ENCODE measurements at regions not wholly inside any gene's neighbourhood (a gene's known extent, or its start where the extent isn't known, plus 50 kb on each side); places are given as distances from the start of the nearest gene placed in this dataset.
"Not testable (repeated sequence)": the region's sequence is repeated elsewhere in the genome, so short reads cannot be mapped to it uniquely, and the experiment has no call there.

- ATAC-seq, result no peak
These were observed 349.8 kb upstream of the SPRED2 start for GRCh38 chr2:65782186-65782585.

DNA sequence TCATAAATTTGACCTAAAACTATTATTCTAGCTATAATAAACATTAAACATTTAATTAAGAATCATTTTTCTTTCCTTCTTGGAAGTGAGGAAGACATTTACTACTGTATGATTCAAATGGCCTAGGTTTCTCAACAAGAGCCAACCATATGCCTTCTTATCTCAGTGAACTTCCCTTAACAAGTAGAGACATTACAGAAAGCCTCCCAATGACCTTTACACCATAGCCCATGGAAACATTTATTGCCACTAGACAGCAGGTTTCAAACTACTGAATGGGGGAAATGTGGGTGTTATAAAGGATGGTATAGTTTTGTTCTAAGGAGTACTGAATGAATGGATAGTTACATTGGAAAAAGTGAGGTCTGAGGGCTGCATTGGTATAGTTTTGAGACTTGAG lies 349.4 kb upstream of the SPRED2 start:
- no peak for ATAC-seq

DNA sequence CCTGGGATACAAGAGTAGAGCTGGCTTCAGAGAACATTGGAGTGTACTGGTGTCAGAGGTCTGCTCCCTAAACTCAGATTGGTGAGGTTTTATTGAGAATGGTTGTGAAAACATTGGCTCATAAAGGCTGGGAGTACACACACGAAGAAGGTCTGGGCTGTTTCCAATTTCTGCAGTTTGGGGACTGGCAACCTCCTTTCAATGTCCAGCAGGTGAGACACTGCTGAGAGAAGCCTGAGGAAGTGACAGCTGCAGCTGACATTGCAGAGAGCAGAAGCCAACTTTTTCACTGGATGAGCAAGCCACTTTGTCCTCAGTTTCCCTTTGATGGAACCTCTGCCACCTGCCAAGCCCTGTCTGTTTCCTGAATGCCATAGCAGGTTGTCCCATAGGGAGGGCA lies 346.6 kb upstream of the SPRED2 start:
- no peak for ATAC-seq

- no peak for ATAC-seq
These were observed 345.7 kb upstream of the SPRED2 start for GRCh38 chr2:65778137-65778536.

GRCh38 chr2:65775839-65776238 lies 343.4 kb upstream of the SPRED2 start:
- no peak for ATAC-seq

DNA sequence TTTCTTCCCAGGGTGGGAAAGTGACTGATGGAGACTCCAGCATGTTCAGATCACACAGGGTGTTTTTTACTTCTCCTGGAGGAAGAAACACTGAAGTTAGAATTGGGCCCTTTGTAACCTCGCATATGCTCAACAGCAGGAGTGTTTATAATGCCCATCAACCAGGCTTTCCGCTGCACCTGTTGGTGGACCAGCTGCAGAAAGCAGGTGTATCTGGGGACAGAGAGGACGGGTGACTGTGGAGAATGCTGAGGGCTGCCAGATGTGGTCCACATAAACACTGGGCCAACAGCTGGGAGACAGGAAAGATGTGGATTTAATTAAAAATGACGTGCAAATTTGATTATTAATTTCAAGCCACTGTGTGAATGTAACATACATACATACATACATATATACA lies 335.5 kb upstream of the SPRED2 start:
- no peak for ATAC-seq

GRCh38 chr2:65766768-65767267 lies 334.4 kb upstream of the SPRED2 start:
- no peak for ATAC-seq

DNA sequence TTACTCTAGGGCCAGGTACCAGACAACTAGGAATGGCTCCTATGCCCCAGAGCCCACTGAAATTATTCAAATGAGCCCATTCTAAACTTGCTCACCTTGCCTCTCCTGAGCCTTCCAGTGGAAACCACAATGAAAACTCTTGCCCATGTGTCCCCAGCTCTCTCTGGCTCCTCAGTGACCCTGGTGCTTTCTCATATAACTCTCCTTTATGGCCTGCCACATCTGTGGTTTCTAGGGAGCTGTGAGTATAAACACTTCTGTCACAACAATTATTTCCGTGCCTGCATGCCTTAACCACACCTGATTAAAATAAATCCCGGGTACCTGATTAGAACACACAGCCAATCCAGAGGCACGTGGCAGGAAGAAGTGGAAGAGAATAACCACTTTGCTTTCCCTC lies 333.0 kb upstream of the SPRED2 start:
- no peak for ATAC-seq

DNA sequence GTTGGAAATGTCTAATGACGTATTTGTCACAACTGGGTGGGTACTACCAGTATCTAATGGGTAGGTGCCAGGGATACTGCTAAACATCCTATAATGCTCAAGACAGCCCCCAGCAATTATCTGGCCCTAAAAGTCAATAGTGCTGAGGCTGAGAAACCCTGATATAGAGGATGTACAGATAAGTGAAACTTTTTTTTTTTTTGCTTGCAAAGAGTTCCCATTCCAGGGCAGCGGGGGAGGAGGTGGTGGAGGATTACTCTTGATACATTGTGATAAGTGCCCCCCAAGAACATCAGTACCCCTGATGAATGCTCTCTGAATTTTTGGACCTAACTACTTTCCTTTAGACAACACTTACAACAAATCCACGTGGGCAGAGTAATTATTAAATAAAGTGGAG lies 329.7 kb upstream of the SPRED2 start:
- ATAC-seq, result no peak

DNA sequence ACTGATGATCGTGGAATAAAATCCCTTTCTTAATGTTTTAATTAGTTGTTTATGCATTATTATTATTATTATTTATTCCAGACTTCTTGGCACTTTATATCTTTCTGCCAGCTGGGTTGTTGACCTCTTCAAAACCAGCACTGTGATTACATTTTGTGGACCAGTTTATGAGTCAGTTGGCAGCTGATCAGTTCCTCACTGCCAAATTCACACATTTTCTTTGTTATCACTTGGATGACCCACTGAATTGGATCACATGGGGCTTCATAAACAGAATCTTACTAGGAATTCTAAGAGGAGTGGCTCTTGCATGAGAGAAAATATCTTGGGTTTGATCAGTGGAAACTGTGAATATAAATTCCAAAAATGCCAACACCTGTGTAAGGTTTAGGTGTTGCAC lies 321.8 kb upstream of the SPRED2 start:
- ATAC-seq, result no peak

GRCh38 chr2:65751408-65751807 lies 319.0 kb upstream of the SPRED2 start:
- no peak for ATAC-seq

DNA sequence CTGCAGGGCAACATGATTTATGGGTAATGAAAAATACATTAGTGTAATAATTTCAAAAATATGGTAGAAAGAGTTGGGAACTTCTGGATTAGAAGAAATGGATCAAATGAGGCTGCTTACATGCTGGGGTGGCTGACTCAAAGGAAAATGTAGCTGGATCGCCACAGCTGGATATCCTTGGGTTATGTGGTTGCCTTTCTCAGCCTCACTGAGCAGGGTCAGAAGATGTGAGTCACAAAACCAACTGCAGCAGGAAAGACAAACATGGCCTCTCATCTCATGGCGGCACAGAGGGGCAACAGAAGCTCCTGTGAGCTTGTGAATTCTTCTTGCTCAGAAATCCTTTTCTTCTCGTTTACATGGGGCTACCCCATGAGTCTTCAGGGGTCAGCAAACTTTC lies 317.1 kb upstream of the SPRED2 start:
- no peak for ATAC-seq

- ATAC-seq, result not testable (repeated sequence)
These were observed 315.5 kb upstream of the SPRED2 start for GRCh38 chr2:65747875-65748274.

DNA sequence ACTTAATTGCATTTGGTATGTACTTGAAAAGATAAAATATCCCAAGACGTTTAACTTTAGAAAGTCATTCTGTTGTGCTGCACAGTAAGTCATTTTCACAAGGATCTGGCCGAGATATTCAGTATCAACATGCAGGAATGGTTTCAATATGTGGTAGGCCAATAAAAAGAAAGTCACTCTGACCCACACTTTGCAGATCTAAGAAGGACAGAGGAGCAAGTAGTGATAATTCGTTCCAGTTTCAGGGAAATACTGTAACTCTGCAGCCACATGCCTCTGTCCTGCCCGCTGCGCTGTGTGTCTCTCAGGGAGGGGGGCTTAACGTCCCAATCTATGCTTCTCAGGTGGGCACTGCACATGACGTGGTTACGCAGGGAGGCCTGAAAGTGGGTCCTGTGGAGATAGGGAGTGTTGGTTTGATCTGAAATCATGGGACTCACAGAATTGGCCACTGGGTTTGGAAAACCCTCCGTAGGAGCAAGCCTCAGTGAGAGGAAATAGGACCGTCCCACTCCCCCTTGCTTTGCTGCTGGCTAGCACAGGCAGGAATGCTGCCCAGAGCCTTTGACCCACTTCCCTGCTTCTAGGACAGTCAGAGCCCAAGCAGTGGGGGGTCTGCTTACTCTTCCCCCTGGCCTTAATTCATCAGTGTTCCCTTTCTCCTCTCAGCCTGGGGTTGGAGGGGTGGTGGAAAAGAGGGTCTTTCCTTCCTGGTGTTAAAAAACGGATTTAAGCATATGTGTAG lies 314.7 kb upstream of the SPRED2 start:
- ATAC-seq, result no peak

- ATAC-seq, result no peak
These were observed 312.2 kb upstream of the SPRED2 start for GRCh38 chr2:65744477-65745200.

DNA sequence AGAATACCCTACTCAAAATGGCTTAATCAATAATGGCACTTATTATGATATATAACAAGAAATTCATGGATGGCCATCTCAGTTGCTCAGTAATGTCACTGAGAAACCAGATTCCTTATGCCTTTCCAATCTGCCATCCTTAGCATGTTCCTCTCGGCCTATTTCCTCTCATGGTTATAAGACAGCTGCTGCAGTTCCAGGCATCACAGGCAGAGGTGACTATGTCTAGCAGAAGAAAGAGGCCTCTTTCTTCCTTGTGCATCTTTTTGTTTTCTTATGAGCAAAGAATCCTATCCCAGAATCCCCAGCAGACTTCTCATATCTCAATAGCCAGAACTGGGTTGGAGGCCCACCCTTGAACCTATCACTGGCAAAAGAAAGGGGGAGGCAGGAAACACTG lies 310.6 kb upstream of the SPRED2 start:
- ATAC-seq, result no peak

DNA sequence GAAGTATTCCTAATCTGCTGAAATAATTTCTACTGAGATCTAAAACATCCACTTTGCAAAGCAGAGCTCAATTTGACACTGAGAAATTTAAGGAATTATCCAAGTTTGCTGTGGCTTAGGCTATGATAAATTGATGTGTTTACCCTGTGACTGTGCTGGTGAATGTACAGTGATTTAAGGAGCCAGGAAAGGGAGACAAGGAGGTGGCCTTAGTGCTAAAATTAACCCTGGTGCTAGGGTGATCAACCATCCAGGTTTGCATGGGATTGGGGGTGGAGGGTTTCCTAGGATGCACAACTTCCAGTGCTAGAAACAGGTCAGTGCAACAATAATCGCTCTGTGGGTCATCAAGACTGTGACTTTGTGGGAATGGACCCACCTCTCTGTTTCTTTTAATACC lies 307.5 kb upstream of the SPRED2 start:
- no peak for ATAC-seq

DNA sequence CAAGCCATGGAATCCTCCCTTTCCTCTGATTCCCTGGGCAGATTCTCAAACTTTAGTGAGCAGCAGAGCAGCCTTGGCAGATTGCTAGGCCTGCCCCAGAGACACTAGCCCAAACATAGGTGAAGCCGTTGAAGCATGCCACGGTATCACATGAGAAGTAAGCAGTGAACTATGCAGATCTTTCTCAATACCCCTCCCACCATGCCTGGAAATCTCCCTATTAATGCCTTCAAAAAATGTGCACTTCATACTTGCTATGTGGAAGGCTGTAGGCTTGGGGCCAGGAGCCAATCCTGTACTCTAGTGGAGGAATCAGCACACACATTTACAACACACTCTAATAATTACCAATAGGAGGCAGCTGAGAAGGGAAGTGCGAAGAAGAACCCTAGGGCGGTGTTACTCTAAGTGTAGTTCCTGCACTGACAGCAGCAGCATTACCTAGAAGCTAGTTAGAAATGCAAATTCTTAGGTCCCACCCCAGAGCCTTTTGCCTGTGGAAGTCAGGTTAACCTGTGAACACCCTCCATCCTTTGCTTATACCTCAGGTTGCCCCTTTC lies 305.1 kb upstream of the SPRED2 start:
- peak; percentile 53 for ATAC-seq

DNA sequence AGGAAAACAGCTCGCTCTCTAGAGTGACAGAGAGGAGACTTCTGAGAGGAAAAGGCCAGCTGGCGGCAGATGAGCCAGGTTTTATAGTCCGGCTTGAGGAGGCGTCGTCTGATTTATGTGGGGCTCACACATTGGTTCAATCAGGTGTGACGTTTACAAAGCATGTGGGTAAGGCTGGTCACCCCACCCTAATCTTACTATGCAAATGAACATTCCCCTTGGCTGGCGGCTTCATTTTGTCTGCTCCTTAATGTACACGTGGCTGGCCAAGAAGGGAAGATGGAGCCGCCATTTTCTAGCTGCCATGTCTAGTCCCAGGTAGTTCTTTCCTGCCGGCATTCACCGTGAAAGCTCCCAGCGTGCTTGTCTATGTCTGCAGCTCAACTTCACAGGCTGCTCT lies 299.1 kb upstream of the SPRED2 start:
- ATAC-seq, result no peak

DNA sequence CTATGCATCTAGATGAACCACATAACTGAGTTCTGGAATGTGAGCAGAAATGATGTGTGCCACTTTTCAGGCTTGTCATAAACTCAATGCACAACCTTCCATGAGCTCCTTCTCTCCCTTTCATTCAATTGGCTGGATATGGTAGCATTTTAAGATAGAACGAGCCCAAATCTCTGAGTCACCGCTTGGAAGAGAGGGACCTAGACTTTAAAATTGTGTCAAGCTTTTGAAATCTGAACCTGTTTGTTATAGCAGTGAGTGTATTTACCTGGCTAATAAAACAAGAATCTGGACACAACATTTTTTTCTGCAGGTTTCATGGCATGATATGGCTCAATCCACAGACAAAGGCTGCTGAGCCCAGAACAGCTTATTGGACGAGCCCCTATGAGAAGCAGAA lies 297.8 kb upstream of the SPRED2 start:
- no peak for ATAC-seq

DNA sequence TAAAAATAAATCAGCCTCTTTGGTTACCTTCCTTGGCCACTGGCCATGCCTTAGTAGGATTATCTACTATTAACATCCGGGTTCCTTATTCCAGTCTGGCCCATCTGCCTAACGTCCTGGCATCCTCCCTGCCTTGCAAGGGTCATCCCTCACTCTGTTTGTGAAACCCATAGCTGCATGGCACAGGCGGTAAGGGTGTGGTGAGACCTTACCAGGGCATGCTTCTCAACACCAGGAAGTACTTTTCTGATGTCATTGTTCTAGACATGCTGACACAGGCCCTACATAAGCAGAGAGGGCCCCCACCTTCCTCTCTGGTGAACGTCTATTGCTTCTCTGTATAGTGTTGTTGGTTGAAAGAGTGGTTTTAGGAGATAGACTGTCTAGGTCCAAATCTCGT lies 296.8 kb upstream of the SPRED2 start:
- ATAC-seq, result peak; percentile 96

DNA sequence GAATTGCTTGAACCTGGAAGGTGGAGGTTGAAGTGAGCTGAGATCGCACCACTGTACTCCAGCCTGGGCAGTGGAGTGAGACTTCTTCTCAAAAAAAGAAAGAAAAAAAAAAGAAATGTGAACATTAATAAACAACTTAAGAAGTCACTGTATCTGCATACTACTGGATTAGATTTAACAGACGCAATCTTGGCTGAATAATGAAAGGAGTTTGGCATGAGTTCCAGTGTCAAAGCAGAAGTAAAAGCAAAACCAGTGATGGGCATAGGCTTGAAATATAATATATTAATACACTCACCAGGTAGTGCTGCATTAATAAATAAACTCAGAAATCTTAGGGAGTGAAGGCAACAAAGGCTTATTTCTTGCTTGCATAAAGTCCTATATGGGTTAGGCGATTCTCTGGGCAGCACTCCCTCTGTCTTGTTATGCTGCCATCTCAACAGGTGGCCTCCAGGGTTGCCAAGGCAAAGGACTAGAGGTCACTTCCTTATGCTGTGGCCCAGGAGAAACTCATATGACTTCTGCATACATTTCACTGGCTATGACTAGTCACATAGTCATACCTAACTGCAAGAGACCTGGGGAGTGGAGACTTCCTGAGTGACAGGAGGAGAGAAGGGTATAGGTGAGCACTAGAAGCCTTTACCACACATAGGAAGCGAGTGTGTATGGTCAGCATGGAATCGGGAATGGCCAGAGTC lies 296.2 kb upstream of the SPRED2 start:
- ATAC-seq, result peak; percentile 95

DNA sequence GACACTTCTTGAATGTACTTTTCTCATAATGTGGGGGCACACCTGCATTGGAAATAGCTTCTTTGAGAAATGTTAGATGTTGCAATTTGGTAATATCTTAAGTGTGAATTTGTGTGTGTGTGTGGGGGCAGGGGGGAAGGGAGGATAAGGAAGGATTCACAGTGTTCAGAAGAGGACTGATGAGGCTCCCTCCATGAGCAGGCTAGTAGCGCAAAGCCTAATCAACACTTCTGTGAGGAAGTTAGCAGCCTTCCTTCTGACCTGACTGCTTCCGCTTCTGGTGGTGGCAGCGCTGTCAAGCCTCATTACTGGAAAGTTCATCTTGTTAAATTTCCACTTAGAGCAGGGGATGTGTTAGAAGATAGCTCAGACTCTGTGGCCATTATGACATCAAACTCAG lies 295.4 kb upstream of the SPRED2 start:
- no peak for ATAC-seq

Measured in esophagus mucosa (tissue), 1 donor.